ENCODE measurements at regions not wholly inside any gene's neighbourhood (a gene's known extent, or its start where the extent isn't known, plus 50 kb on each side); places are given as distances from the start of the nearest gene placed in this dataset.

GRCh38 chr10:44467900-44468299 is 83.0 kb upstream of the CXCL12 start:
- no peak overlapping the region for H3K4me3 ChIP-seq (ENCODE audit: insufficient read depth, low read length, poor library complexity, severe bottlenecking)
- no peak overlapping the region for H3K4me2 ChIP-seq (ENCODE audit: low read depth, low read length, poor library complexity, severe bottlenecking)
- TF ChIP-seq CTCF (IDR thresholded peaks at IDR 0.05; ENCODE audit: insufficient read depth, low read length, poor library complexity, severe bottlenecking) (no peak), EZH2phosphoT487 (conservative IDR thresholded peaks at IDR 0.05; ENCODE audit: low read length) (no peak)
- no peaks in the 10 kb centered on the region for H3K79me2 ChIP-seq (ENCODE audit: insufficient read depth, low read length)
- H2AFZ ChIP-seq (ENCODE audit: low read depth, low read length, severe bottlenecking) = no peak overlapping the region
- no peaks in the 10 kb centered on the region for H3K9me3 ChIP-seq (ENCODE audit: insufficient read depth, low read length)
- H3F3A ChIP-seq (ENCODE audit: insufficient read depth) = no peaks in the 10 kb centered on the region
- H3K27me3 ChIP-seq (ENCODE audit: low read length) = no peaks in the 10 kb centered on the region; the same call in 1 of the 2 replicates
- H3K27ac ChIP-seq (ENCODE audit: low read depth, low read length) = no peak overlapping the region
- no peaks in the 10 kb centered on the region for H3K9me2 ChIP-seq (replicated peaks; ENCODE audit: insufficient read depth, low read length)
- H4K20me1 ChIP-seq (ENCODE audit: low read depth, low read length) = no peaks in the 10 kb centered on the region
- H3K36me3 ChIP-seq (ENCODE audit: low read length) = no peaks in the 10 kb centered on the region
- no peak overlapping the region for H3K9ac ChIP-seq (ENCODE audit: low read length)

- Histone ChIP-seq H4K20me1 (ENCODE audit: low read depth, low read length) (no peaks in the 10 kb centered on the region), H3K27me3 (ENCODE audit: low read length) (no peaks in the 10 kb centered on the region; the same call in 1 of the 2 replicates), H3K9ac (ENCODE audit: low read length) (no peak overlapping the region), H3K79me2 (ENCODE audit: insufficient read depth, low read length) (no peaks in the 10 kb centered on the region), H3K4me3 (ENCODE audit: insufficient read depth, low read length, poor library complexity, severe bottlenecking) (no peak overlapping the region), H2AFZ (ENCODE audit: low read depth, low read length, severe bottlenecking) (no peak overlapping the region), H3K9me3 (ENCODE audit: insufficient read depth, low read length) (no peaks in the 10 kb centered on the region), H3F3A (ENCODE audit: insufficient read depth) (no peaks in the 10 kb centered on the region), H3K9me2 (replicated peaks; ENCODE audit: insufficient read depth, low read length) (no peaks in the 10 kb centered on the region), H3K4me2 (ENCODE audit: low read depth, low read length, poor library complexity, severe bottlenecking) (no peak overlapping the region), H3K36me3 (ENCODE audit: low read length) (no peaks in the 10 kb centered on the region), H3K27ac (ENCODE audit: low read depth, low read length) (no peak overlapping the region)
- TF ChIP-seq CTCF (IDR thresholded peaks at IDR 0.05; ENCODE audit: insufficient read depth, low read length, poor library complexity, severe bottlenecking) (no peak), EZH2phosphoT487 (conservative IDR thresholded peaks at IDR 0.05; ENCODE audit: low read length) (no peak)
Observed at GRCh38 chr10:44468525-44468924, 83.6 kb upstream of the CXCL12 start.

GRCh38 chr10:44468965-44469364 is 84.1 kb upstream of the CXCL12 start:
- no peak overlapping the region for H3K4me3 ChIP-seq (ENCODE audit: insufficient read depth, low read length, poor library complexity, severe bottlenecking)
- H3K9ac ChIP-seq (ENCODE audit: low read length) = no peak overlapping the region

More at GRCh38 chr10:44468965-44469364, 84.1 kb upstream of the CXCL12 start:
- Histone ChIP-seq H3K36me3 (ENCODE audit: low read length) (no peaks in the 10 kb centered on the region), H3K27me3 (ENCODE audit: low read length) (no peaks in the 10 kb centered on the region; the same call in 1 of the 2 replicates), H3K79me2 (ENCODE audit: insufficient read depth, low read length) (no peaks in the 10 kb centered on the region), H4K20me1 (ENCODE audit: low read depth, low read length) (no peaks in the 10 kb centered on the region), H2AFZ (ENCODE audit: low read depth, low read length, severe bottlenecking) (no peak overlapping the region), H3K4me2 (ENCODE audit: low read depth, low read length, poor library complexity, severe bottlenecking) (no peak overlapping the region), H3K9me2 (replicated peaks; ENCODE audit: insufficient read depth, low read length) (no peaks in the 10 kb centered on the region), H3K27ac (ENCODE audit: low read depth, low read length) (no peak overlapping the region), H3K9me3 (ENCODE audit: insufficient read depth, low read length) (no peaks in the 10 kb centered on the region), H3F3A (ENCODE audit: insufficient read depth) (no peaks in the 10 kb centered on the region)
- TF ChIP-seq CTCF (IDR thresholded peaks at IDR 0.05; ENCODE audit: insufficient read depth, low read length, poor library complexity, severe bottlenecking) = no peak
